ENCODE measurements at regions not wholly inside any gene's neighbourhood (a gene's known extent, or its start where the extent isn't known, plus 50 kb on each side); places are given as distances from the start of the nearest gene placed in this dataset.

DNA sequence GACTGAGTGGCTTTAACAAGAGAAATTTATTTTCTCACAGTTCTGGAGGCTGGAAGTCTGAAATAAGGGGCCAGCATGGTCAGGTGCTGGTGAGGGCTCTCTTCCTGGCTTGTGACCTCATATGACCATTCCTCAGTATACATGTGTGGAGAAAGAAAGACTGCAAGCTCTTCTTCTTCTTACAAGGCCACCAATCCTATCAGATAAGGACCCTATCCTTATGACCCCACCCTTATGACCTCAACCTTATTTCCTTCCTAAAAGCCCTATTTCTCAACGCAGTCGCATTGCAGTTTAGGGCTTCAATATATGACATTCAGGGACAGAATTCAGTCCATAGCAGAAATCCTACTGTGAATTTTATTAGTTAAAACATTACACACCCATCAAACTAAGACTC is 124.4 kb upstream of the RAG2 start:
- H3K27me3 Mint-ChIP-seq (ENCODE audit: insufficient read depth), result peaks cover 15% of the 10 kb centered on the region

DNA sequence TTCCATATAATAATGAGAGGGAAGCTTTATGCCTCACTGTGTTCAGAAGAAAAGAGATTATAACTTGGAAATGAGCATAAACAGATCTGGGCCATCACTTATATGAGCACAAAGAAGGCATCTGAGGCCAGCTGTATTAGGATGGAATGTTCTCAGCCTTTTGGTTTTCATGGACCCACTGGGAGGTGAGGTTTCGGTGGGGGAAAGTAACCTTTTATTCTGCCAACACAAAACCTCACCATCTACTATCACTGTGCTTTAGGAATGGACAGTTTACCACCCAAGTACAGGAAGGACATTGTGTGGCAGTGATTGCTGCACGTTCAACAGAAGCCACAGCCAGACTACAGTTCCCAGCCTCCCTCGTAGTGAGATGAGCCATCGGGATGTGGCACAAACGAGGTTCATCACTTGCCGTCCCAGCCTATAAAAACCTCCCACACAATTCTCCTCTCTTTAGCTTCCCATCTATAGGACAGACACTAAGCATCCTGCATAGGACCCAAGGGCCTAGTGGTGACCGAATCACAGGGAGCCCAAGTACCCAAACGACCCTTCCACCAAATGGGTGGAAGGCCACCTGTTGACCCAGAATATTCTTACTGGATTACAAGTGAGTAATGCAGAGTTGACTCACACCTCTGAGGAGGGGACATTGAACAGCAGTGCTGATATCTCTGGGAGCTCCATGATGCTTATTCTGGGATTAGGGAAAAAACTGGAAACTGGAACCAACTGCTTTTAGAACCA is 121.5 kb upstream of the RAG2 start:
- Mint-ChIP-seq H3K36me3 (ENCODE audit: low read depth) (no peaks in the 10 kb centered on the region), H3K27ac (no peak overlapping the region), H3K27me3 (ENCODE audit: insufficient read depth) (peaks cover 18% of the 10 kb centered on the region), H3K4me1 (peaks cover 3% of the 10 kb centered on the region), H3K4me3 (no peak overlapping the region), H3K9me3 (no peaks in the 10 kb centered on the region)
- peak; percentile 55 for DNase-seq
- WGBS, 2 experiments (ENCODE audit: insufficient coverage in 1 of 2, insufficient read length in 1 of 2), result 88 to 89% methylated on average over 2 to 7 of the region's 8 CpGs
- no peak overlapping the region for H3K27ac ChIP-seq (ENCODE audit: low read depth, low read length)
- TF ChIP-seq, protein P1, sequence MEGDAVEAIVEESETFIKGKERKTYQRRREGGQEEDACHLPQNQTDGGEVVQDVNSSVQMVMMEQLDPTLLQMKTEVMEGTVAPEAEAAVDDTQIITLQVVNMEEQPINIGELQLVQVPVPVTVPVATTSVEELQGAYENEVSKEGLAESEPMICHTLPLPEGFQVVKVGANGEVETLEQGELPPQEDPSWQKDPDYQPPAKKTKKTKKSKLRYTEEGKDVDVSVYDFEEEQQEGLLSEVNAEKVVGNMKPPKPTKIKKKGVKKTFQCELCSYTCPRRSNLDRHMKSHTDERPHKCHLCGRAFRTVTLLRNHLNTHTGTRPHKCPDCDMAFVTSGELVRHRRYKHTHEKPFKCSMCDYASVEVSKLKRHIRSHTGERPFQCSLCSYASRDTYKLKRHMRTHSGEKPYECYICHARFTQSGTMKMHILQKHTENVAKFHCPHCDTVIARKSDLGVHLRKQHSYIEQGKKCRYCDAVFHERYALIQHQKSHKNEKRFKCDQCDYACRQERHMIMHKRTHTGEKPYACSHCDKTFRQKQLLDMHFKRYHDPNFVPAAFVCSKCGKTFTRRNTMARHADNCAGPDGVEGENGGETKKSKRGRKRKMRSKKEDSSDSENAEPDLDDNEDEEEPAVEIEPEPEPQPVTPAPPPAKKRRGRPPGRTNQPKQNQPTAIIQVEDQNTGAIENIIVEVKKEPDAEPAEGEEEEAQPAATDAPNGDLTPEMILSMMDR (conservative IDR thresholded peaks at IDR 0.05), result no peak
- no peak overlapping the region for H3K9ac ChIP-seq (ENCODE audit: extremely low read depth, low read length, poor library complexity, severe bottlenecking)
- H3K4me1 ChIP-seq (ENCODE audit: control insufficient read depth, insufficient read depth, low read length), result no peaks in the 10 kb centered on the region
- no peak overlapping the region for H3K4me3 ChIP-seq (ENCODE audit: low read length)
- H3K9me3 ChIP-seq (ENCODE audit: control insufficient read depth, low read length), result no peaks in the 10 kb centered on the region
- H3K27me3 ChIP-seq (ENCODE audit: control insufficient read depth, insufficient read depth, low read length, poor library complexity, severe bottlenecking), result no peaks in the 10 kb centered on the region
- no peaks in the 10 kb centered on the region for H3K36me3 ChIP-seq (ENCODE audit: control insufficient read depth, insufficient read depth, low read length)

More for the DNA sequence above, 124.4 kb upstream of the RAG2 start:
- DNase-seq, result no peak
- TF ChIP-seq, protein P1 (conservative IDR thresholded peaks at IDR 0.05), result no peak
- H3K4me3 ChIP-seq (ENCODE audit: low read length), result no peak overlapping the region
- Mint-ChIP-seq H3K4me1 (peaks cover 3% of the 10 kb centered on the region), H3K9me3 (no peaks in the 10 kb centered on the region), H3K27ac (no peak overlapping the region), H3K36me3 (ENCODE audit: low read depth) (no peaks in the 10 kb centered on the region), H3K4me3 (no peak overlapping the region)
- no peaks in the 10 kb centered on the region for H3K27me3 ChIP-seq (ENCODE audit: control insufficient read depth, insufficient read depth, low read length, poor library complexity, severe bottlenecking)
- WGBS, 2 experiments (ENCODE audit: insufficient coverage in 1 of 2, insufficient read length in 1 of 2), result 95 to 100% methylated on average over 2 of the region's 2 CpGs
- no peaks in the 10 kb centered on the region for H3K36me3 ChIP-seq (ENCODE audit: control insufficient read depth, insufficient read depth, low read length)
- H3K4me1 ChIP-seq (ENCODE audit: control insufficient read depth, insufficient read depth, low read length), result no peaks in the 10 kb centered on the region
- no peak overlapping the region for H3K27ac ChIP-seq (ENCODE audit: low read depth, low read length)
- H3K9ac ChIP-seq (ENCODE audit: extremely low read depth, low read length, poor library complexity, severe bottlenecking), result no peak overlapping the region
- H3K9me3 ChIP-seq (ENCODE audit: control insufficient read depth, low read length), result no peaks in the 10 kb centered on the region

DNA sequence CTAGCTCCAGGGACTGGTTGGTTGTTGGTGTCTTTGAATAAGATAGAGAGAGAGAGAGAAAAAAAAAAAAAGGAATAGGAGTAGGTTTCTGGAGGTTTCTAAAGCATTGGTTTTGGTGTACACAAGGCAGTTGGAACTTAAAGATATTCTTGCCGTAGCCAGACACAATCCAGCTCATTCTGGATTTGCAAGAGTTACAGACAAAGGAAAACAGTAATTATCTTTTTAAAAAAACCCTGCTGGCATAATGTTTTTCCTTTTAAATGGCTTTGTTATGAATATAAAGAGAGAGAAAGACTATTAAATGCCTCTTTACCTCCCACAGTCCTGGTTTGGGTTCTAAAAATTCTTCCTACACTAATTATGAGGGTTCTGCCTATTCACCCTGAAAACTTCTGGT is 120.4 kb upstream of the RAG2 start:
- Mint-ChIP-seq H3K4me1 (peaks cover 3% of the 10 kb centered on the region), H3K9me3 (no peaks in the 10 kb centered on the region)
- TF ChIP-seq, protein P1 (conservative IDR thresholded peaks at IDR 0.05), result no peak

More for the DNA sequence above, 120.4 kb upstream of the RAG2 start:
- Histone ChIP-seq H3K4me1 (ENCODE audit: control insufficient read depth, insufficient read depth, low read length) (no peaks in the 10 kb centered on the region), H3K27me3 (ENCODE audit: control insufficient read depth, insufficient read depth, low read length, poor library complexity, severe bottlenecking) (no peaks in the 10 kb centered on the region), H3K36me3 (ENCODE audit: control insufficient read depth, insufficient read depth, low read length) (no peaks in the 10 kb centered on the region), H3K27ac (ENCODE audit: low read depth, low read length) (no peak overlapping the region), H3K9me3 (ENCODE audit: control insufficient read depth, low read length) (no peaks in the 10 kb centered on the region), H3K4me3 (ENCODE audit: low read length) (no peak overlapping the region), H3K9ac (ENCODE audit: extremely low read depth, low read length, poor library complexity, severe bottlenecking) (no peak overlapping the region)
- H3K27me3 Mint-ChIP-seq (ENCODE audit: insufficient read depth), result peaks cover 18% of the 10 kb centered on the region
- 76% methylated on average over 1 of the region's 1 CpG; no CpG with 5 or more reads in 1 of the 2 experiments for WGBS, 2 experiments (ENCODE audit: insufficient coverage in 1 of 2, insufficient read length in 1 of 2)
- H3K27ac Mint-ChIP-seq, result no peak overlapping the region
- no peak overlapping the region for H3K4me3 Mint-ChIP-seq
- no peaks in the 10 kb centered on the region for H3K36me3 Mint-ChIP-seq (ENCODE audit: low read depth)
- DNase-seq, result no peak
